ENCODE measurements at regions not wholly inside any gene's neighbourhood (a gene's known extent, or its start where the extent isn't known, plus 50 kb on each side); places are given as distances from the start of the nearest gene placed in this dataset.

DNA sequence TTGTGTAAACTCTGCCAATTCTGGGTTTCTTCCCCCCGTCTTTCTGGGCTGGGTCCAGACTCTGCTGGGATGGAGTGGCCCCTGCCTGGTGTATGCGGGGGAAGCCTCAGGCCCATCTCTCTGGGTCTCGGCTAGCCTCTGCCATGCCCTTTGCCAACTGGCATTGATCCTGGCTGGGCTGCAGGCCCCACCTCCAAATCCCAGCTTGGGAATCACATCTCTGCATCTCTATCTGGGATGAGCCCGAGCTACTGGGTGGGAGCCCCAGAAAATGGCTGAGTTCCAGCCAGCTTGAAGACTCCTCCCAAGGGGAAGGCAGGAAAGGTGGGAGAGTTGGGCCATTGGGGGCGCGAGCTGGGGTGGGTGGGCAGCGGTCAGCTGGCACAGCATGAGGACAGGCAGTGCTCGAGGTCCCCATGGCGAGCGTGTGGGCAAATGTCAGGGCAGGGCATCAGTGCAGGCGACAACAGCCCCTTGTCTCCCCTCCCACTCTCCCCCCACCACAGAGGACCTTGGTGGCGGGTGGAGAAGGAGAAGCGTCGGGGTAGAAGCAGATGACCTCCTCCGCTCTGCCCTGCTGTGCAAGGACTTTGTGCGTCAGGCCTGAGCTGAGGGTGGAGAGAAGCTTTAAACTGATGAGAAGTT lies 139.4 kb downstream of the ASB1 start:
- Mint-ChIP-seq H3K4me3 (ENCODE audit: unreplicated experiment) (no peak overlapping the region), H3K9me3 (ENCODE audit: unreplicated experiment) (no peaks in the 10 kb centered on the region), H3K36me3 (ENCODE audit: low read depth, unreplicated experiment) (no peaks in the 10 kb centered on the region), H3K4me1 (ENCODE audit: unreplicated experiment) (no peaks in the 10 kb centered on the region), H3K27ac (ENCODE audit: unreplicated experiment) (no peak overlapping the region), H3K27me3 (ENCODE audit: unreplicated experiment) (no peaks in the 10 kb centered on the region)
- DNase-seq (ENCODE audit: low spot score), result no peak
- TF ChIP-seq, protein P1, sequence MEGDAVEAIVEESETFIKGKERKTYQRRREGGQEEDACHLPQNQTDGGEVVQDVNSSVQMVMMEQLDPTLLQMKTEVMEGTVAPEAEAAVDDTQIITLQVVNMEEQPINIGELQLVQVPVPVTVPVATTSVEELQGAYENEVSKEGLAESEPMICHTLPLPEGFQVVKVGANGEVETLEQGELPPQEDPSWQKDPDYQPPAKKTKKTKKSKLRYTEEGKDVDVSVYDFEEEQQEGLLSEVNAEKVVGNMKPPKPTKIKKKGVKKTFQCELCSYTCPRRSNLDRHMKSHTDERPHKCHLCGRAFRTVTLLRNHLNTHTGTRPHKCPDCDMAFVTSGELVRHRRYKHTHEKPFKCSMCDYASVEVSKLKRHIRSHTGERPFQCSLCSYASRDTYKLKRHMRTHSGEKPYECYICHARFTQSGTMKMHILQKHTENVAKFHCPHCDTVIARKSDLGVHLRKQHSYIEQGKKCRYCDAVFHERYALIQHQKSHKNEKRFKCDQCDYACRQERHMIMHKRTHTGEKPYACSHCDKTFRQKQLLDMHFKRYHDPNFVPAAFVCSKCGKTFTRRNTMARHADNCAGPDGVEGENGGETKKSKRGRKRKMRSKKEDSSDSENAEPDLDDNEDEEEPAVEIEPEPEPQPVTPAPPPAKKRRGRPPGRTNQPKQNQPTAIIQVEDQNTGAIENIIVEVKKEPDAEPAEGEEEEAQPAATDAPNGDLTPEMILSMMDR (IDR thresholded peaks at IDR 0.05; ENCODE audit: unreplicated experiment), result no peak

DNA sequence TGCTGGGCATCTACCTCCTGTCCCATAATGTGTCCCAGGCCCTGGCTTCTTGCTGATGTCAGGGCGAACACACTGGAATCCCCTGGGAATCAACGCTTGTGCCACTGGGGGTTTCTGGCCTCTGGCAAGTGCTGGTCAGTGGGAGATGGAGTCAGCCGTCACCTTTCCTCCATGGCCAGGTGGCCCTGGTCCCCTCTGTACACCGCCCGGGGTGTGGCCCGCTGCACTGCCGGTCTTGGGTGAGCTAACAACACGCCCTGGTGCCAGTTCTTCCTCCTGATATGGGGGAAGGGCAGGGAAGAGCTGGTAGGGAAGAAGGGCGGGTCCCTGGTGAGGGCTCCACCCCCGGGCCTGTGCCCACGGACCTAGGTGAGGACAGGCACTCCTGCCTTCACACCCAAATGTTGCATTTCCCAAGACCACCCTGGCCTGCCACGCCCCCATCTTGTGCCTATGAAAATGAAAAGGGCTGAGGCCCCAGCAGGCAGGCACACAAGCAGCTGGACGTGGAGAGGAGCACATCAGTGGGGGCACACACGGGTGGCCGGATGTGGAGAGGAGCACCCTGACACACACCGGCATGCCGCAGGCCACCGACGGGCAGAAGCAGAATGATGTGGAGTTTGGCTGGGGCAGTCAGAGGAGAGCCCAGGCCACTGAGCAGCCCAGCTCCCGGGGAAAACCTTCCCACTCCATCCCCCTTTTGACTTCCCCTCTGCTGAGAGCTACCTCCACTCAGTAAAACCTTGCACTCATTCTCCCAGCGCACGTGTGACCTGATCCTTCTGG lies 140.5 kb downstream of the ASB1 start:
- H3K27ac Mint-ChIP-seq (ENCODE audit: unreplicated experiment), result no peak overlapping the region
- no peaks in the 10 kb centered on the region for H3K27me3 Mint-ChIP-seq (ENCODE audit: unreplicated experiment)
- H3K4me1 Mint-ChIP-seq (ENCODE audit: unreplicated experiment), result no peaks in the 10 kb centered on the region
- H3K4me3 Mint-ChIP-seq (ENCODE audit: unreplicated experiment), result no peak overlapping the region
- no peak for DNase-seq (ENCODE audit: low spot score)
- TF ChIP-seq, protein P1 (IDR thresholded peaks at IDR 0.05; ENCODE audit: unreplicated experiment), result no peak
- no peaks in the 10 kb centered on the region for H3K36me3 Mint-ChIP-seq (ENCODE audit: low read depth, unreplicated experiment)
- H3K9me3 Mint-ChIP-seq (ENCODE audit: unreplicated experiment), result no peaks in the 10 kb centered on the region

GRCh38 chr2:238567996-238568395 lies 141.3 kb downstream of the ASB1 start:
- H3K27me3 Mint-ChIP-seq (ENCODE audit: unreplicated experiment), result no peaks in the 10 kb centered on the region
- H3K36me3 Mint-ChIP-seq (ENCODE audit: low read depth, unreplicated experiment), result no peaks in the 10 kb centered on the region
- no peak for DNase-seq (ENCODE audit: low spot score)
- TF ChIP-seq, protein P1 (IDR thresholded peaks at IDR 0.05; ENCODE audit: unreplicated experiment), result no peak
- no peak overlapping the region for H3K4me3 Mint-ChIP-seq (ENCODE audit: unreplicated experiment)
- H3K4me1 Mint-ChIP-seq (ENCODE audit: unreplicated experiment), result no peaks in the 10 kb centered on the region
- no peak overlapping the region for H3K27ac Mint-ChIP-seq (ENCODE audit: unreplicated experiment)
- H3K9me3 Mint-ChIP-seq (ENCODE audit: unreplicated experiment), result no peaks in the 10 kb centered on the region

- TF ChIP-seq, protein P1 (IDR thresholded peaks at IDR 0.05; ENCODE audit: unreplicated experiment), result no peak
- Mint-ChIP-seq H3K4me3 (ENCODE audit: unreplicated experiment) (no peak overlapping the region), H3K9me3 (ENCODE audit: unreplicated experiment) (no peaks in the 10 kb centered on the region), H3K36me3 (ENCODE audit: low read depth, unreplicated experiment) (no peaks in the 10 kb centered on the region), H3K4me1 (ENCODE audit: unreplicated experiment) (no peaks in the 10 kb centered on the region), H3K27me3 (ENCODE audit: unreplicated experiment) (no peaks in the 10 kb centered on the region), H3K27ac (ENCODE audit: unreplicated experiment) (no peak overlapping the region)
- no peak for DNase-seq (ENCODE audit: low spot score)
These were observed 142.0 kb downstream of the ASB1 start for GRCh38 chr2:238568455-238569440.

Data from endothelial cell (in vitro differentiated cells).